ENCODE measurements at regions not wholly inside any gene's neighbourhood (a gene's known extent, or its start where the extent isn't known, plus 50 kb on each side); places are given as distances from the start of the nearest gene placed in this dataset.

GRCh38 chr11:44496391-44496790 is 69.1 kb upstream of the CD82 start:
- H3K79me2 ChIP-seq (ENCODE audit: insufficient read depth, low read length), result no peaks in the 10 kb centered on the region
- no peaks in the 10 kb centered on the region for H3K4me1 ChIP-seq (ENCODE audit: insufficient read depth, low read length)
- H3K27me3 ChIP-seq (ENCODE audit: insufficient read depth, low read length, poor library complexity), result peaks cover 9% of the 10 kb centered on the region
- H3K9me3 ChIP-seq (ENCODE audit: insufficient read depth, low read length, severe bottlenecking), result no peaks in the 10 kb centered on the region
- H3K4me2 ChIP-seq (ENCODE audit: insufficient read depth, low read length), result no peak overlapping the region
- H3K9ac ChIP-seq (ENCODE audit: low read depth, low read length), result no peak overlapping the region
- H2AFZ ChIP-seq (ENCODE audit: low read depth, low read length), result no peak overlapping the region
- H3K36me3 ChIP-seq (ENCODE audit: insufficient read depth, low read length), result no peaks in the 10 kb centered on the region
- H3K27ac ChIP-seq (ENCODE audit: low read length), result no peak overlapping the region
- H4K20me1 ChIP-seq (ENCODE audit: insufficient read depth, low read length), result no peaks in the 10 kb centered on the region
- DNase-seq (no peak), ATAC-seq (ENCODE audit: insufficient read depth, low read depth) (no peak)
- H3K4me3 ChIP-seq (ENCODE audit: low read depth in 1 of 2, low read length in 2 of 2), result no peak overlapping the region
- TF ChIP-seq EZH2 (IDR thresholded peaks at IDR 0.05; ENCODE audit: borderline replicate concordance, low read depth, low read length, severe bottlenecking) (no peak), CTCF (IDR thresholded peaks at IDR 0.05; ENCODE audit: borderline replicate concordance, extremely low read depth, low read length, poor library complexity, severe bottlenecking) (no peak)

- Histone ChIP-seq H3K79me2 (ENCODE audit: insufficient read depth, low read length) (no peaks in the 10 kb centered on the region), H3K4me3 (ENCODE audit: low read depth in 1 of 2, low read length in 2 of 2) (no peak overlapping the region), H3K27me3 (ENCODE audit: insufficient read depth, low read length, poor library complexity) (peaks cover 4% of the 10 kb centered on the region), H4K20me1 (ENCODE audit: insufficient read depth, low read length) (no peaks in the 10 kb centered on the region), H3K4me1 (ENCODE audit: insufficient read depth, low read length) (no peaks in the 10 kb centered on the region), H2AFZ (ENCODE audit: low read depth, low read length) (no peak overlapping the region), H3K9ac (ENCODE audit: low read depth, low read length) (no peak overlapping the region), H3K4me2 (ENCODE audit: insufficient read depth, low read length) (no peak overlapping the region), H3K36me3 (ENCODE audit: insufficient read depth, low read length) (no peaks in the 10 kb centered on the region), H3K27ac (ENCODE audit: low read length) (no peak overlapping the region), H3K9me3 (ENCODE audit: insufficient read depth, low read length, severe bottlenecking) (no peaks in the 10 kb centered on the region)
- no peak for ATAC-seq (ENCODE audit: insufficient read depth, low read depth)
- TF ChIP-seq EZH2 (IDR thresholded peaks at IDR 0.05; ENCODE audit: borderline replicate concordance, low read depth, low read length, severe bottlenecking) (no peak), CTCF (IDR thresholded peaks at IDR 0.05; ENCODE audit: borderline replicate concordance, extremely low read depth, low read length, poor library complexity, severe bottlenecking) (no peak)
- DNase-seq, result no peak
Measured at GRCh38 chr11:44498089-44498871, 67.2 kb upstream of the CD82 start.

GRCh38 chr11:44502506-44502905 is 63.0 kb upstream of the CD82 start:
- TF ChIP-seq CTCF (IDR thresholded peaks at IDR 0.05; ENCODE audit: borderline replicate concordance, extremely low read depth, low read length, poor library complexity, severe bottlenecking) (no peak), EZH2 (IDR thresholded peaks at IDR 0.05; ENCODE audit: borderline replicate concordance, low read depth, low read length, severe bottlenecking) (no peak)
- ATAC-seq (ENCODE audit: insufficient read depth, low read depth) (no peak), DNase-seq (no peak)
- no peak overlapping the region for H3K9ac ChIP-seq (ENCODE audit: low read depth, low read length)
- no peak overlapping the region for H3K4me2 ChIP-seq (ENCODE audit: insufficient read depth, low read length)
- H3K27ac ChIP-seq (ENCODE audit: low read length), result no peak overlapping the region
- H3K36me3 ChIP-seq (ENCODE audit: insufficient read depth, low read length), result no peaks in the 10 kb centered on the region
- H3K4me1 ChIP-seq (ENCODE audit: insufficient read depth, low read length), result no peaks in the 10 kb centered on the region
- no peaks in the 10 kb centered on the region for H3K9me3 ChIP-seq (ENCODE audit: insufficient read depth, low read length, severe bottlenecking)
- H3K79me2 ChIP-seq (ENCODE audit: insufficient read depth, low read length), result no peaks in the 10 kb centered on the region
- H4K20me1 ChIP-seq (ENCODE audit: insufficient read depth, low read length), result no peaks in the 10 kb centered on the region
- H3K27me3 ChIP-seq (ENCODE audit: insufficient read depth, low read length, poor library complexity), result peaks cover 4% of the 10 kb centered on the region
- H3K4me3 ChIP-seq (ENCODE audit: low read depth in 1 of 2, low read length in 2 of 2), result no peak overlapping the region
- H2AFZ ChIP-seq (ENCODE audit: low read depth, low read length), result no peak overlapping the region
